ENCODE measurements at regions not wholly inside any gene's neighbourhood (a gene's known extent, or its start where the extent isn't known, plus 50 kb on each side); places are given as distances from the start of the nearest gene placed in this dataset.

GRCh38 chr11:69962152-69962551 lies 116.0 kb upstream of the ANO1 start:
- Mint-ChIP-seq H3K27me3 (peaks cover 7% of the 10 kb centered on the region), H3K4me1 (ENCODE audit: unreplicated experiment) (peaks cover 38% of the 10 kb centered on the region), H3K9me3 (no peaks in the 10 kb centered on the region), H3K36me3 (peaks cover 3% of the 10 kb centered on the region), H3K27ac (no peak overlapping the region), H3K4me3 (no peak overlapping the region)
- no peak for TF ChIP-seq CTCF (conservative IDR thresholded peaks at IDR 0.05)
- no peak for DNase-seq (ENCODE audit: extremely low spot score, unreplicated experiment)

- Mint-ChIP-seq H3K27me3 (no peaks in the 10 kb centered on the region), H3K9me3 (no peaks in the 10 kb centered on the region), H3K4me3 (peak overlapping the region; percentile 77), H3K27ac (peak overlapping the region; percentile 83), H3K4me1 (ENCODE audit: unreplicated experiment) (peaks cover 27% of the 10 kb centered on the region), H3K36me3 (peaks cover 3% of the 10 kb centered on the region)
- DNase-seq (ENCODE audit: extremely low spot score, unreplicated experiment), result no peak
- no peak for TF ChIP-seq CTCF (conservative IDR thresholded peaks at IDR 0.05)
Measured at GRCh38 chr11:69963533-69964246, 114.4 kb upstream of the ANO1 start.

- H3K27me3 Mint-ChIP-seq, result no peaks in the 10 kb centered on the region
- no peak for DNase-seq (ENCODE audit: extremely low spot score, unreplicated experiment)
- TF ChIP-seq CTCF (conservative IDR thresholded peaks at IDR 0.05), result no peak
- peak overlapping the region; percentile 77 for H3K4me3 Mint-ChIP-seq
- H3K36me3 Mint-ChIP-seq, result peaks cover 3% of the 10 kb centered on the region
- no peaks in the 10 kb centered on the region for H3K9me3 Mint-ChIP-seq
- H3K4me1 Mint-ChIP-seq (ENCODE audit: unreplicated experiment), result peaks cover 27% of the 10 kb centered on the region
- peak overlapping the region; percentile 83 for H3K27ac Mint-ChIP-seq
Measured at GRCh38 chr11:69964247-69964643, 113.9 kb upstream of the ANO1 start.

GRCh38 chr11:69965821-69966582 lies 112.1 kb upstream of the ANO1 start:
- Mint-ChIP-seq H3K4me1 (ENCODE audit: unreplicated experiment) (peaks cover 36% of the 10 kb centered on the region), H3K9me3 (no peaks in the 10 kb centered on the region), H3K36me3 (no peaks in the 10 kb centered on the region), H3K4me3 (peak overlapping the region; percentile 31), H3K27ac (peak overlapping the region; percentile 39), H3K27me3 (no peaks in the 10 kb centered on the region)
- TF ChIP-seq CTCF (conservative IDR thresholded peaks at IDR 0.05), result no peak
- DNase-seq (ENCODE audit: extremely low spot score, unreplicated experiment), result no peak

- peaks cover 36% of the 10 kb centered on the region for H3K4me1 Mint-ChIP-seq (ENCODE audit: unreplicated experiment)
- TF ChIP-seq CTCF (conservative IDR thresholded peaks at IDR 0.05), result no peak
- no peaks in the 10 kb centered on the region for H3K9me3 Mint-ChIP-seq
- H3K36me3 Mint-ChIP-seq, result no peaks in the 10 kb centered on the region
- DNase-seq (ENCODE audit: extremely low spot score, unreplicated experiment), result no peak
- H3K27ac Mint-ChIP-seq, result no peak overlapping the region
- H3K27me3 Mint-ChIP-seq, result no peaks in the 10 kb centered on the region
- no peak overlapping the region for H3K4me3 Mint-ChIP-seq
Measured at GRCh38 chr11:69966583-69966835, 111.6 kb upstream of the ANO1 start.
